ENCODE measurements at regions not wholly inside any gene's neighbourhood (a gene's known extent, or its start where the extent isn't known, plus 50 kb on each side); places are given as distances from the start of the nearest gene placed in this dataset.

DNA sequence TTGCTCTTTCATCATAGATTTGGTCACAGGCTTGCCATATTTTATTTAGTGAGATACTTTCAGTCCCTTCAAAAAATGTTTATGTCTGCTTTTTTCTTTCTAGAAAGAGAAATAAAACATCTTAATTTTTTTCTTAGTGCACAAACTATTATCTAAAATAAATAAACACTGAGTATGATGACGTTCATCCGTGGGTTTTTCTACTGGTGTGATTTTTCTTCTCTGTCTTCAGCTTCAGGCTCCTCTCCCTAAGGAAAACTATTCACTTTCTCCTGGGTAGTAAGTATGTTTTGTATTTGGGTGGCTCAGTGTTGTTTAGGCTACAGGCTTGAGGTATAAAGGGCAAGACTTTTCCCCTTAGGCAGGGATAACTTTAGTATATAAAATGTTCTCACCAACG lies 154.7 kb downstream of the DACT1 start:
- Histone ChIP-seq H3K4me3 (ENCODE audit: low read depth in 1 of 2, low read length in 2 of 2) (no peak overlapping the region), H3K4me2 (ENCODE audit: insufficient read depth, low read length) (no peak overlapping the region), H4K20me1 (ENCODE audit: insufficient read depth, low read length) (no peaks in the 10 kb centered on the region), H3K27me3 (ENCODE audit: insufficient read depth, low read length, poor library complexity) (peaks cover 7% of the 10 kb centered on the region), H3K9me3 (ENCODE audit: insufficient read depth, low read length, severe bottlenecking) (no peaks in the 10 kb centered on the region), H3K79me2 (ENCODE audit: insufficient read depth, low read length) (no peaks in the 10 kb centered on the region), H3K27ac (ENCODE audit: low read length) (no peak overlapping the region), H2AFZ (ENCODE audit: low read depth, low read length) (no peak overlapping the region), H3K9ac (ENCODE audit: low read depth, low read length) (no peak overlapping the region), H3K4me1 (ENCODE audit: insufficient read depth, low read length) (no peaks in the 10 kb centered on the region), H3K36me3 (ENCODE audit: insufficient read depth, low read length) (no peaks in the 10 kb centered on the region)
- no peak for DNase-seq
- no peak for ATAC-seq (ENCODE audit: insufficient read depth, low read depth)
- TF ChIP-seq, protein P1, sequence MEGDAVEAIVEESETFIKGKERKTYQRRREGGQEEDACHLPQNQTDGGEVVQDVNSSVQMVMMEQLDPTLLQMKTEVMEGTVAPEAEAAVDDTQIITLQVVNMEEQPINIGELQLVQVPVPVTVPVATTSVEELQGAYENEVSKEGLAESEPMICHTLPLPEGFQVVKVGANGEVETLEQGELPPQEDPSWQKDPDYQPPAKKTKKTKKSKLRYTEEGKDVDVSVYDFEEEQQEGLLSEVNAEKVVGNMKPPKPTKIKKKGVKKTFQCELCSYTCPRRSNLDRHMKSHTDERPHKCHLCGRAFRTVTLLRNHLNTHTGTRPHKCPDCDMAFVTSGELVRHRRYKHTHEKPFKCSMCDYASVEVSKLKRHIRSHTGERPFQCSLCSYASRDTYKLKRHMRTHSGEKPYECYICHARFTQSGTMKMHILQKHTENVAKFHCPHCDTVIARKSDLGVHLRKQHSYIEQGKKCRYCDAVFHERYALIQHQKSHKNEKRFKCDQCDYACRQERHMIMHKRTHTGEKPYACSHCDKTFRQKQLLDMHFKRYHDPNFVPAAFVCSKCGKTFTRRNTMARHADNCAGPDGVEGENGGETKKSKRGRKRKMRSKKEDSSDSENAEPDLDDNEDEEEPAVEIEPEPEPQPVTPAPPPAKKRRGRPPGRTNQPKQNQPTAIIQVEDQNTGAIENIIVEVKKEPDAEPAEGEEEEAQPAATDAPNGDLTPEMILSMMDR (IDR thresholded peaks at IDR 0.05; ENCODE audit: borderline replicate concordance, extremely low read depth, low read length, poor library complexity, severe bottlenecking) = no peak
- no peak for TF ChIP-seq EZH2 (IDR thresholded peaks at IDR 0.05; ENCODE audit: borderline replicate concordance, low read depth, low read length, severe bottlenecking)

DNA sequence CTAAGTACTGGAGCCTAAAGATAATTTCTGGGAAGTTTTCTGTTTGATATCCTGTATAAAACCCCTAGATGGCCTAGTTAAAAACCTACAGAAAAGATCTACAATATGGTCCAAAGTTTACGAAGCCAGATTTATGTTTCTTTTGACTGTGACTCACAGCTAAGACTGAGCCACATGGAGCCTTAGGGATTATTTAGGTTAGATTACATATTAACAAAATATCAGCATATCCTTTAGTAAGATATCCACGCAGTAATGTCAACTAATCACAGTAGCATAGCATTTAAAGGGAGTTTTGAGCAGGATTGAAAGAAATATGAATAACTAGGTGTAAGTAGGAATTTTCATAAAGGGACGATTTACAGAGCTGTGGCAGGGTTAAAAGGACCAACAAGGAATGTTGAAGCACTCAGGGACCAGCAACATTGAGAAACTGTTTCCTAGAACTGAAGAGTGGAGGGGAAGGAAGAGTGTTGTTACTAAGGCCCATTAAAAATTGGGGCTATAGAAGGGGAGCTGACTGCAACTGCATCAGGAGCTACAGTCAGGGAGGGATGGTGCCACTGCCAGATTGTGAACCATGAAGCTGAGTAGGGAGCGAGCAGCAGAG lies 155.5 kb downstream of the DACT1 start:
- no peaks in the 10 kb centered on the region for H3K36me3 ChIP-seq (ENCODE audit: insufficient read depth, low read length)
- no peaks in the 10 kb centered on the region for H4K20me1 ChIP-seq (ENCODE audit: insufficient read depth, low read length)
- H3K27me3 ChIP-seq (ENCODE audit: insufficient read depth, low read length, poor library complexity) = peaks cover 3% of the 10 kb centered on the region
- no peak overlapping the region for H3K4me3 ChIP-seq (ENCODE audit: low read depth in 1 of 2, low read length in 2 of 2)
- TF ChIP-seq EZH2 (IDR thresholded peaks at IDR 0.05; ENCODE audit: borderline replicate concordance, low read depth, low read length, severe bottlenecking) = no peak
- TF ChIP-seq, protein P1 (IDR thresholded peaks at IDR 0.05; ENCODE audit: borderline replicate concordance, extremely low read depth, low read length, poor library complexity, severe bottlenecking) = no peak
- no peaks in the 10 kb centered on the region for H3K4me1 ChIP-seq (ENCODE audit: insufficient read depth, low read length)
- H3K4me2 ChIP-seq (ENCODE audit: insufficient read depth, low read length) = no peak overlapping the region
- no peak for ATAC-seq (ENCODE audit: insufficient read depth, low read depth)
- H2AFZ ChIP-seq (ENCODE audit: low read depth, low read length) = no peak overlapping the region
- H3K9ac ChIP-seq (ENCODE audit: low read depth, low read length) = no peak overlapping the region
- no peak overlapping the region for H3K27ac ChIP-seq (ENCODE audit: low read length)
- H3K79me2 ChIP-seq (ENCODE audit: insufficient read depth, low read length) = no peaks in the 10 kb centered on the region
- DNase-seq = no peak
- H3K9me3 ChIP-seq (ENCODE audit: insufficient read depth, low read length, severe bottlenecking) = no peaks in the 10 kb centered on the region

DNA sequence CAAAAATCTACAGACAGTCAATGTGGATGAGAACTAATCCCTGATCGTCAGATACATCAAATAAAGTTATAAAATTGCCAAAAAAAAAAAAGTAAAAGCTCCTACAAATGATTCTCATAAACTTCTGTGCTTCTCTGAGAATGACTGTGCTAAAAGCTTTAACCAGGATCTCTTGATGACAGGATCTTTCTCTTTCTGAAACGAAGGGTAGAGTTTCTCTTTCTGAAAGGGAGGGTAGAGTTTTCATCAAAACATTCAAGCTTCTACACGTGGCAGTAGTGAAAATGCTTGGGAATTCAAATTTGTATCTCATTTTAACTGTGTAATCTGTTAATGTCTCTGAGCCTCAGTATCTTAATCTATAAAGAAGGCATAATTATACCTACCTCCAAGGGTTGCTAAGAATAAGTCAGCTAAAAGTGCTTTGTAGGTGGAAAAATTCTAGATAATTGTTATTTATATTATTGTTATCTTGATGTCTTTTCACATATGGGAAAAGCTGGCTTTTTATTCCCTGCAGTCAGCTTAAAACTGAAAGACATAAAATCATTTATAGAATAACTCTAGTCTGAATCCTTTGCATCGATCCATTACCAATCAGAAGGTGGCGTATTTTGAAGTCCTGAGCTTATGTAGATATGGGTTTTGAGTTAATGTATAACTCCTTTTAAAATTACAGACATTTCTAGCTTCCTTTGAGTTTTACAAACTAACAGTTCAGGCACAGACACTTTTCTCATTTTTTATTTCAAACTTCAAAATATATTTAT lies 157.4 kb downstream of the DACT1 start:
- Histone ChIP-seq H3K9ac (ENCODE audit: low read depth, low read length) (no peak overlapping the region), H3K9me3 (ENCODE audit: insufficient read depth, low read length, severe bottlenecking) (no peaks in the 10 kb centered on the region), H3K27me3 (ENCODE audit: insufficient read depth, low read length, poor library complexity) (no peaks in the 10 kb centered on the region), H3K4me1 (ENCODE audit: insufficient read depth, low read length) (no peaks in the 10 kb centered on the region), H4K20me1 (ENCODE audit: insufficient read depth, low read length) (no peaks in the 10 kb centered on the region), H3K36me3 (ENCODE audit: insufficient read depth, low read length) (no peaks in the 10 kb centered on the region), H3K79me2 (ENCODE audit: insufficient read depth, low read length) (no peaks in the 10 kb centered on the region), H2AFZ (ENCODE audit: low read depth, low read length) (no peak overlapping the region), H3K4me3 (ENCODE audit: low read depth in 1 of 2, low read length in 2 of 2) (no peak overlapping the region), H3K27ac (ENCODE audit: low read length) (no peak overlapping the region), H3K4me2 (ENCODE audit: insufficient read depth, low read length) (no peak overlapping the region)
- DNase-seq (no peak), ATAC-seq (ENCODE audit: insufficient read depth, low read depth) (no peak)
- TF ChIP-seq EZH2 (IDR thresholded peaks at IDR 0.05; ENCODE audit: borderline replicate concordance, low read depth, low read length, severe bottlenecking) = no peak
- TF ChIP-seq, protein P1 (IDR thresholded peaks at IDR 0.05; ENCODE audit: borderline replicate concordance, extremely low read depth, low read length, poor library complexity, severe bottlenecking) = no peak

Data from DND-41 (cell line).